CD14-positive monocyte (primary cell): ENCODE measurements at regions not wholly inside any gene's neighbourhood (a gene's known extent, or its start where the extent isn't known, plus 50 kb on each side); places are given as distances from the start of the nearest gene placed in this dataset.

ENCODE experiments used
- DNase-seq, 3 donors: peaks; one replicate each; pipeline ENCODE4 v3.0.0-alpha.2; 2011 to 2022
- H2AFZ ChIP-seq: 2 replicates; pipeline ENCODE4 v1.6.0; 2012; ENCODE audit warnings: mild to moderate bottlenecking, low read depth, low read length, inconsistent platforms; ENCODE audit not compliant: insufficient read depth, poor library complexity, severe bottlenecking
- H3K27ac ChIP-seq, 2 donors: 1 replicate in 1 of 2; 2 replicates in 1 of 2; pipeline ENCODE4 v1.5.1; 2012 to 2013; ENCODE audit warnings: low read length in 2 of 2, control low read depth in 1 of 2, inconsistent platforms in 1 of 2, low read depth in 1 of 2, mild to moderate bottlenecking in 1 of 2
- H3K27me3 ChIP-seq, 2 donors: one replicate each; pipeline versions ENCODE4 v1.6.0 to v1.6.1; 2011 to 2013; ENCODE audit warnings: low read length in 2 of 2; ENCODE audit not compliant: control insufficient read depth in 2 of 2, insufficient read depth in 2 of 2
- H3K36me3 ChIP-seq, 2 donors: replicated peaks in 1 of 2; 1 replicate in 1 of 2; 2 replicates in 1 of 2; pipeline versions ENCODE4 v1.5.1 to v1.6.1; 2012 to 2013; ENCODE audit warnings: low read length in 2 of 2, control low read depth in 1 of 2, inconsistent platforms in 1 of 2, mild to moderate bottlenecking in 1 of 2; ENCODE audit not compliant: insufficient read depth in 2 of 2, control insufficient read depth in 1 of 2
- H3K4me1 ChIP-seq, 2 donors: 1 replicate in 1 of 2; 2 replicates in 1 of 2; pipeline versions ENCODE4 v1.5.1 to v1.6.1; 2012 to 2013; ENCODE audit warnings: low read length in 2 of 2, control low read depth in 1 of 2, inconsistent platforms in 1 of 2, mild to moderate bottlenecking in 1 of 2, moderate library complexity in 1 of 2; ENCODE audit not compliant: insufficient read depth in 2 of 2, control insufficient read depth in 1 of 2
- H3K4me2 ChIP-seq: replicated peaks from 2 replicates; pipeline ENCODE3; 2012; ENCODE audit warnings: low read length, moderate library complexity, mild to moderate bottlenecking; ENCODE audit not compliant: poor library complexity, severe bottlenecking; ENCODE audit errors: extremely low read depth
- H3K4me3 ChIP-seq, 3 experiments: fragments of 200-600 bp in 1 of 3; sonication (generic) in 1 of 3; replicated peaks in 1 of 3; 1 replicate in 2 of 3; 2 replicates in 1 of 3; pipeline ENCODE4 v1.5.1; 2011 to 2013; ENCODE audit warnings: low read length in 3 of 3, mild to moderate bottlenecking in 3 of 3, control low read depth in 2 of 3, low read depth in 2 of 3, inconsistent platforms in 1 of 3, moderate library complexity in 1 of 3
- H3K79me2 ChIP-seq: 2 replicates; pipeline ENCODE4 v1.6.0; 2012; ENCODE audit warnings: mild to moderate bottlenecking, control low read depth, inconsistent platforms, low read length, moderate library complexity; ENCODE audit not compliant: insufficient read depth
- H3K9ac ChIP-seq: 2 replicates; pipeline ENCODE4 v1.6.0; 2017; ENCODE audit warnings: low read length, mild to moderate bottlenecking; ENCODE audit not compliant: insufficient read depth, poor library complexity, severe bottlenecking
- H3K9me3 ChIP-seq, 2 donors: replicated peaks in 1 of 2; 1 replicate in 1 of 2; 2 replicates in 1 of 2; pipeline versions ENCODE4 v1.5.1 to v1.6.1; 2012 to 2013; ENCODE audit warnings: low read length in 2 of 2, control low read depth in 1 of 2; ENCODE audit not compliant: control insufficient read depth in 1 of 2, insufficient read depth in 1 of 2
- H4K20me1 ChIP-seq: 2 replicates; pipeline ENCODE4 v1.6.0; 2012; ENCODE audit warnings: mild to moderate bottlenecking, low read length, control low read depth, moderate library complexity; ENCODE audit not compliant: insufficient read depth
- H3K27ac Mint-ChIP-seq, 7 donors: one replicate each; pipeline ENCODE4 v1.8.0; 2020; ENCODE audit warnings: mild to moderate bottlenecking in 7 of 7, mixed read lengths in 7 of 7, moderate library complexity in 6 of 7, inconsistent platforms in 2 of 7
- H3K27me3 Mint-ChIP-seq, 3 donors: one replicate each; pipeline ENCODE4 v1.8.0; 2021 to 2022; ENCODE audit warnings: low read depth in 3 of 3, mild to moderate bottlenecking in 3 of 3, mixed read lengths in 3 of 3, moderate library complexity in 3 of 3, inconsistent platforms in 1 of 3
- H3K36me3 Mint-ChIP-seq, 2 donors: one replicate each; pipeline ENCODE4 v1.8.0; 2020; ENCODE audit warnings: mixed read lengths in 2 of 2, inconsistent platforms in 1 of 2, mild to moderate bottlenecking in 1 of 2
- H3K4me1 Mint-ChIP-seq: one replicate; pipeline ENCODE4 v1.8.0; 2020; ENCODE audit warnings: mild to moderate bottlenecking, mixed read lengths
- H3K4me3 Mint-ChIP-seq, 2 donors: one replicate each; pipeline ENCODE4 v1.8.0; 2020; ENCODE audit warnings: mild to moderate bottlenecking in 2 of 2, mixed read lengths in 2 of 2, moderate library complexity in 1 of 2
- H3K9me3 Mint-ChIP-seq, 7 donors: one replicate each; pipeline ENCODE4 v1.8.0; 2020 to 2022; ENCODE audit warnings: mixed read lengths in 7 of 7, mild to moderate bottlenecking in 6 of 7, moderate library complexity in 6 of 7, inconsistent platforms in 2 of 7
- CTCF ChIP-seq: fragments of 200-600 bp; IDR thresholded peaks from one replicate; pipeline ENCODE4 v1.8.0; 2022; ENCODE audit warnings: antibody characterized with exemption, mild to moderate bottlenecking
- WGBS: methylation state at CpG from one replicate; pipeline ENCODE4 v1.1.5; 2013; ENCODE audit warnings: missing lambda C conversion rate; ENCODE audit not compliant: insufficient coverage; 5-methylcytosine and 5-hydroxymethylcytosine counted together
- intact Hi-C, 2 donors: fragments of 100-400 bp; cut with micrococcal nuclease; formaldehyde crosslinking; loops; one replicate each; pipeline versions ENCODE4 v1.15.0 to v1.15.1; 2023

- Mint-ChIP-seq H3K4me3 (no peak overlapping the region), H3K36me3 (no peaks in the 10 kb centered on the region), H3K9me3 (peaks cover 0 to 6% (median 0%) of the 10 kb centered on the region in 7 donors), H3K27me3 (peaks cover 0 to 1% (median 1%) of the 10 kb centered on the region in 3 donors), H3K4me1 (no peaks in the 10 kb centered on the region), H3K27ac (no peak overlapping the region)
- no peak for DNase-seq
- Histone ChIP-seq H3K9ac (no peak overlapping the region), H3K4me2 (no peak overlapping the region), H3K27ac (no peak overlapping the region), H2AFZ (no peak overlapping the region), H3K4me1 (no peaks in the 10 kb centered on the region), H3K79me2 (no peaks in the 10 kb centered on the region), H3K27me3 (no peaks in the 10 kb centered on the region), H3K36me3 (no peaks in the 10 kb centered on the region), H3K9me3 (no peaks in the 10 kb centered on the region), H4K20me1 (no peaks in the 10 kb centered on the region), H3K4me3 (no peak overlapping the region)
- intact Hi-C loops, result no loop called here
- no peak for TF ChIP-seq CTCF
- no CpG with 5 or more reads among the region's 2 CpGs for WGBS
Observed at GRCh38 chr1:103341377-103341880, 184.1 kb upstream of the RNPC3 start.

- DNase-seq, result no peak
- H3K36me3 ChIP-seq, result no peaks in the 10 kb centered on the region
- H3K4me1 ChIP-seq, result no peaks in the 10 kb centered on the region
- H3K4me3 ChIP-seq, result no peak overlapping the region
- Mint-ChIP-seq H3K4me1 (no peaks in the 10 kb centered on the region), H3K4me3 (no peak overlapping the region), H3K36me3 (no peaks in the 10 kb centered on the region), H3K27me3 (peaks cover 0 to 1% (median 0%) of the 10 kb centered on the region in 3 donors), H3K27ac (no peak overlapping the region), H3K9me3 (peaks cover 0 to 4% (median 0%) of the 10 kb centered on the region in 7 donors)
- WGBS, result no CpG with 5 or more reads among the region's 4 CpGs
- H2AFZ ChIP-seq, result no peak overlapping the region
- no peak overlapping the region for H3K9ac ChIP-seq
- H3K79me2 ChIP-seq, result no peaks in the 10 kb centered on the region
- no peak overlapping the region for H3K27ac ChIP-seq
- no peaks in the 10 kb centered on the region for H3K27me3 ChIP-seq
- H3K4me2 ChIP-seq, result no peak overlapping the region
- H4K20me1 ChIP-seq, result no peaks in the 10 kb centered on the region
- intact Hi-C loops, result no loop called here
- no peak for TF ChIP-seq CTCF
- no peaks in the 10 kb centered on the region for H3K9me3 ChIP-seq
Observed at GRCh38 chr1:103337779-103338178, 187.7 kb upstream of the RNPC3 start.
